WI38 (cell line): ENCODE measurements at regions not wholly inside any gene's neighbourhood (a gene's known extent, or its start where the extent isn't known, plus 50 kb on each side); places are given as distances from the start of the nearest gene placed in this dataset.

ENCODE experiments used
- H3K4me3 ChIP-seq: 2 replicates; pipeline ENCODE4 v1.5.1; 2011; ENCODE audit warnings: low read depth, mild to moderate bottlenecking, control low read depth, low read length
- TF ChIP-seq, protein P1 (sequence below): IDR thresholded peaks from 2 replicates; pipeline ENCODE4 v1.5.1; 2012; ENCODE audit warnings: low read depth, mild to moderate bottlenecking, control low read depth, low read length

DNA sequence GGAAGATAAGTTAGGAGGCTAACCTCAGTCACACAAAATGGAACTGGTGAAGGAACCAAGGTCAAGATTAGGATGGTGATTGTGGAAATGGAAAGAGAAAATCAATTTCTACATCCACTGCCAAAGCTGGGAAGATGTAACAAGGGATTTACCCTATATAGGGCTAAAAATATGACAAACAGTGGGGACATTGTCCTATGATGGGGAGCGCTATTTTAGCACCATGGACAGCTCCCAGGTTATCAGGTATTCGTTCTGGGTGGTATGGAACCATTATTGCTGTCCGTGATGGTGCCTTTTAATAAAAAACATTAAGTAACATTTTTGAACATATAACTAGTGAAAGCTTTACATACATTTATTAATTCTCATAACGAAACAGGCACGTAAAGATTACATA is 124.0 kb downstream of the NDUFA12 start:
- TF ChIP-seq, protein P1, sequence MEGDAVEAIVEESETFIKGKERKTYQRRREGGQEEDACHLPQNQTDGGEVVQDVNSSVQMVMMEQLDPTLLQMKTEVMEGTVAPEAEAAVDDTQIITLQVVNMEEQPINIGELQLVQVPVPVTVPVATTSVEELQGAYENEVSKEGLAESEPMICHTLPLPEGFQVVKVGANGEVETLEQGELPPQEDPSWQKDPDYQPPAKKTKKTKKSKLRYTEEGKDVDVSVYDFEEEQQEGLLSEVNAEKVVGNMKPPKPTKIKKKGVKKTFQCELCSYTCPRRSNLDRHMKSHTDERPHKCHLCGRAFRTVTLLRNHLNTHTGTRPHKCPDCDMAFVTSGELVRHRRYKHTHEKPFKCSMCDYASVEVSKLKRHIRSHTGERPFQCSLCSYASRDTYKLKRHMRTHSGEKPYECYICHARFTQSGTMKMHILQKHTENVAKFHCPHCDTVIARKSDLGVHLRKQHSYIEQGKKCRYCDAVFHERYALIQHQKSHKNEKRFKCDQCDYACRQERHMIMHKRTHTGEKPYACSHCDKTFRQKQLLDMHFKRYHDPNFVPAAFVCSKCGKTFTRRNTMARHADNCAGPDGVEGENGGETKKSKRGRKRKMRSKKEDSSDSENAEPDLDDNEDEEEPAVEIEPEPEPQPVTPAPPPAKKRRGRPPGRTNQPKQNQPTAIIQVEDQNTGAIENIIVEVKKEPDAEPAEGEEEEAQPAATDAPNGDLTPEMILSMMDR, result no peak
- no peak overlapping the region for H3K4me3 ChIP-seq

DNA sequence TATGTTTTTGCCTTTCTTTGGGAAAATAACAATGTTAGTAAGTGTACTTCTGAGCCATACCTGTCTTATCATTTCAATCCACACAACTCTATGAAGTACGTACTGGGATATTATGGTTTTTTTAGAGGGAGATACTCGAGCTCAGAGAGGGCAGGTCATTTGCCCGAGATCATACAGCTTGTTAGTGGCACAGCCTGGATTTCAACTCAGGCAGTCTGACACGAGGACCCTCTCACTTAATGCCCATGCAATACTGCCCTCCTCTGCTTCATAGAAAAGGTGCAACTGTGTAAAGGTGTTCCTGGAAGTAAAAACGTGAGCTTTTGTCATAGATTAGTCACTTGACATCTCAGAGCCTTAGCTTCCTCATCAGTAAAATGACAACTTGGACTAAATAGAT is 128.0 kb downstream of the NDUFA12 start:
- H3K4me3 ChIP-seq, result no peak overlapping the region
- TF ChIP-seq, protein P1, result no peak

DNA sequence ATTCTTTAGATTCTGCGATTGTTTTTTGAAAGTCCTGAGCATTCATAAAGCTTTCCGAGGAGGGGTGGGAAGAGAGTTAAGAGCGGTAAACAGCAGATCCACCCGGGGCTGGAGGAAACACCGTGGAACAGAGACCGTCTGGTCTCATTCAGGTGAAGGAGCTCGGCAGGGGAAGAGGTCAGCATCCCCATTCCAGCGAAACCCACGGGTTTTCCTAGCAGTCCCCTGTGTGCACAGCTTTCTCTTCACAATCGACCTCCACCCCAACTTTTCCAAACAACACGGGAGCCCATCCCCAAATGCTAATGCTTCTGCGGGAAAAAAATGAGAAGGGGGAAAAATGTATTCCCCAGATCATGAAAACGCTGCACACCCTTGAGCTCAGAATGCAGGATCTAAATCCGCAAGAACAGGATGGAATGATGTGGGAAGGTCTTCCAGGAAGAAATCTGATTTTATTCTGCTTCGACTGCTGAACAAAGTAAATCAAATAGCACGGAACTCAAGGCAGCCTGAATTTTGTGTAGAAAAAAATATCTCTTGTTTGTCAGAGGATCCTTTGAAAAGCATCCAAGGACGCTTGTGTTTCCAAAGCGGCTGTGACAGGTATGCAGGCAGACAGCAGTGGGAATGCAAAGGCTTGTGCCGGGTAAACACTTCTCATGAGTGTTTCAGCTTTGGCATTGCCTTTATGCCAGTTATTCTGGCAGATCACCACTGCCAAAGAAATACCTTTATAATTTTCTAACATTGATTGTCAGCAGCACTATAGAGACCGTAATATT is 128.8 kb downstream of the NDUFA12 start:
- TF ChIP-seq, protein P1, result no peak
- H3K4me3 ChIP-seq, result no peak overlapping the region

DNA sequence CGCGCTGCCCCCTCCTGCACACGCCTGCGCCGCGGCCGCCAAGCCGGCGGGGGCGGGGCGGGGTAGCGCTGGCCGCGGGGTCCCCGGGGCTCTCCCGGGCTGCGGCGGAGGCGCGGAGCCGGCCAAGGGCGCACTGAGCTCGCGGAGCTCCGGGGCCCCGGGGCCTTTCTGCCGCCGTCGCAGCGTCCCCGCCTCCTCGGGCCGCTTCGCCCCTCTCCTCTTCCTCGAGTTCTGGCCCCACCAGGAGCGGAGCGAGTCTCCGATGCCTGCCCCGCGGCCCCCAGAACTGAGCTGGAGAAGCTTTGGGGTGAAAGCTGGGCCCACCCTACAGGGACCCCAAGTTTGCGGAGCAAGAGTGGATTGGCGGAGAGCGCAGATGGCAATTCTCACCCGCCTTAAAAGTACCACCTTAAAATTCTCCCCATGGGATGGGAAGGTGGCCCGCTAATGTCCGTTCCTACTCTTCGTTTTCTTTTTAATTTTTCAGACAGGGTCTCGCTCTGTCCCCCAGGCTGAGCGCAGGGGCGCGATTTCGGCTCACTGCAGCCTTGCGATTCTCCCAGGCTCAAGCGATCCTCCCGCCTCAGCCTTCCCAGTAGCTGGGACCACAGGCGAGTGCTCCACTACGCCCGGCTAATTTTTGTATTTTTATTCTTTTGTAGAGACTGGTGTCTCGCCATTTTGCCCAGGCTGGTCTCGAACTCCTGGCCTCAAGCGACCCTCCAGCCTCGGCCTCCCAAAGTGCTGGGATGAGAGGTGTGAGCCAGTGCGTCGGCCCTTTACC is 129.6 kb downstream of the NDUFA12 start:
- TF ChIP-seq, protein P1, result no peak
- H3K4me3 ChIP-seq, result peak overlapping the region; percentile 39

GRCh38 chr12:94872971-94873733 is 130.3 kb downstream of the NDUFA12 start:
- TF ChIP-seq, protein P1, result no peak
- H3K4me3 ChIP-seq, result no peak overlapping the region; the same call in 1 of the 2 replicates

DNA sequence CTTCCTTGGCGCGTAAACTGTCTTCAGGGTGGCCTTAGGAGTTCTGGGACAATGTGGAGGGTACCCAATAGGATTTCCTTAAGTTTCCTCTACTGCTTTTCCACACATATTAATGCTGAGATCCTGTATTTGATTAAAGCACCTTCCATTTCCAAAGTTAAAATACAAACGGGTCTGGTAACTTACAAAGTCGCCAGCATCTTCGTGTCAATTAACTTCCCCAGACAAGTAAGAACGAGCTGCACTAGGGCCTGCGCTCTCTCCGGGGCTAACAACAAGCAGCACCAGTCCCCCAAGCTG is 130.9 kb downstream of the NDUFA12 start:
- H3K4me3 ChIP-seq, result no peak overlapping the region
- TF ChIP-seq, protein P1, result no peak
